ENCODE measurements at regions not wholly inside any gene's neighbourhood (a gene's known extent, or its start where the extent isn't known, plus 50 kb on each side); places are given as distances from the start of the nearest gene placed in this dataset.

DNA sequence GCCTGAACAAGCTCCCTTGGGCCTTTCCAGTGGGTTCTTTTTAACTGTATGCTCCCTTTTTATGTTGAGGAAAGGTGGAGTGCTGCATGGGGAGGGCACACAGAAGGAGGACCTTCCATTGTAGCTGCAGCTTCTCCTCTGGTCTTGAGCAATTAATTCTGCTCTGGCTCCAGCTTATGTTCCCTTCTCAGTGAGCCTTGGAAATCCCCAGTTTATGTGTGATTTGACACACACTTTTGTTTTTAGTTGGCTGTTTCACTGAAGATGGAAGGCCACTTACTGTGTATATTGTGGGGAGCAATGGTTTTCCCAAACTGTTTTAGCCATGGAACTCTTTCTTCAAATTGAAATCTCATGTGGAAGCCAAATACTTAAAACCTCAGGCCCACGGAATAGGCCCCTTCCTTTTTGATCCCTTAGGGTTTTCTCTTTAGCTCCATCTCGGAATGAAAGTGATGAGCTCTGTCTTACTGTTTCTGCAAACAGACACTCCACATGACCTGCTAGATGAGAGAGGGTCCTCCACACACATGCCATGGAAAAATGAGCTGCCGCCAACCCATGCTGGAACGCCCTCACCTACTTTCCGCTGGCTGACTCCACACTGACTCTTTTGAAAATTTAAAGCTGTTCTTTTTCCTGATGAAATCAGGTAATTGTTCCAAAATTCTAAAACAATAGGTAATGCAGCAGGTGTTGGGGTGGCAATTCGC is 280.9 kb upstream of the SIX2 start:
- H3K27me3 ChIP-seq (ENCODE audit: low read depth) = peaks cover 44% of the 10 kb centered on the region
- no peaks in the 10 kb centered on the region for H3K9me3 ChIP-seq (replicated peaks)
- DNase-seq = no peak
- H3K27ac ChIP-seq (replicated peaks) = no peak overlapping the region
- no peaks in the 10 kb centered on the region for H3K36me3 ChIP-seq
- H3K4me3 ChIP-seq = no peak overlapping the region
- intact Hi-C loops (cut with micrococcal nuclease) = no loop called here
- no peaks in the 10 kb centered on the region for H3K4me1 ChIP-seq
- TF ChIP-seq, protein P1, sequence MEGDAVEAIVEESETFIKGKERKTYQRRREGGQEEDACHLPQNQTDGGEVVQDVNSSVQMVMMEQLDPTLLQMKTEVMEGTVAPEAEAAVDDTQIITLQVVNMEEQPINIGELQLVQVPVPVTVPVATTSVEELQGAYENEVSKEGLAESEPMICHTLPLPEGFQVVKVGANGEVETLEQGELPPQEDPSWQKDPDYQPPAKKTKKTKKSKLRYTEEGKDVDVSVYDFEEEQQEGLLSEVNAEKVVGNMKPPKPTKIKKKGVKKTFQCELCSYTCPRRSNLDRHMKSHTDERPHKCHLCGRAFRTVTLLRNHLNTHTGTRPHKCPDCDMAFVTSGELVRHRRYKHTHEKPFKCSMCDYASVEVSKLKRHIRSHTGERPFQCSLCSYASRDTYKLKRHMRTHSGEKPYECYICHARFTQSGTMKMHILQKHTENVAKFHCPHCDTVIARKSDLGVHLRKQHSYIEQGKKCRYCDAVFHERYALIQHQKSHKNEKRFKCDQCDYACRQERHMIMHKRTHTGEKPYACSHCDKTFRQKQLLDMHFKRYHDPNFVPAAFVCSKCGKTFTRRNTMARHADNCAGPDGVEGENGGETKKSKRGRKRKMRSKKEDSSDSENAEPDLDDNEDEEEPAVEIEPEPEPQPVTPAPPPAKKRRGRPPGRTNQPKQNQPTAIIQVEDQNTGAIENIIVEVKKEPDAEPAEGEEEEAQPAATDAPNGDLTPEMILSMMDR (IDR thresholded peaks at IDR 0.05; ENCODE audit: borderline replicate concordance) = no peak

DNA sequence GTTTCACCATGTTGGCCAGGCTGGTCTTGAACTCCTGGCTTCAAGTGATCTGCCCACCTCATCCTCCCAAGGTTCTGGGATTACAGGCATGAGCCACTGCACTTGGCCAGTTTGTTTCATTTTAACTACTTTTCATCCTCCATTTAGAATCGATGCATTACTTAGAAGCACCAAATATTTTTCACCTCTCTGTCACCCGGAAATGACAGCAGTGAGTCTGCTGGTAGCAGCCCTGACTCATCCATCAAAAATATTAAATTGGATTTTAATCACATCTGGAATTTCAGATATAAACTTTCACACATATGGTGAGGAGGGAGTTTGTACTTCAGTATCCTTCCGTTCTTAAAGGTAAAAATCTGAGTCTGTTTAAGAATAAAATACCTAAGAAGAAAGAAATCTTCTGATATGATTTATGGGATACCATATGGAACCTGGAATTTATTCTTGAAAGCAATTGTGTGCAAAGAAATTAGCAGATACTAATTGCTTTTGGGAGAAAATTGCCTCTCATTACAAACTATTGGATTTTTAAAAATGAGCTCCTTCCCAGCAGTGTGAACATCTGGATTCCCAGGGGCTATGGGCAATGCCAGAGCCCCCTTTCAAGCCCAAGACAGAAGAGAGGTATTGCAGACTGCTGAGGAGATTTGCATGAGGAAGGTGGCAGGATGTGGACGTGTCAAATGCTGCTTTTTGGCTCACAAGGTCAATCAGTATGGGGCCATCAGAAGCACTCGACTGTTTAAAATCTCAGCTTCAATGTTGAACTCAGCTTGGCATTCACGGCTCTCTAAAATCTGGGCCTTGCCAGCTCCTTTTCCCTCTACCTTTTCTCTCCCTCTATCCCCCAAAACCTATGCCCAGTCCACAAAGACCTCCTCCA is 279.5 kb upstream of the SIX2 start:
- no peak for DNase-seq
- TF ChIP-seq, protein P1 (IDR thresholded peaks at IDR 0.05; ENCODE audit: borderline replicate concordance) = no peak
- intact Hi-C loops (cut with micrococcal nuclease) = no loop called here
- H3K9me3 ChIP-seq (replicated peaks) = peaks cover 4% of the 10 kb centered on the region
- H3K27me3 ChIP-seq (ENCODE audit: low read depth) = peaks cover 48% of the 10 kb centered on the region
- H3K27ac ChIP-seq (replicated peaks) = no peak overlapping the region
- H3K4me1 ChIP-seq = no peaks in the 10 kb centered on the region
- no peaks in the 10 kb centered on the region for H3K36me3 ChIP-seq
- no peak overlapping the region for H3K4me3 ChIP-seq

DNA sequence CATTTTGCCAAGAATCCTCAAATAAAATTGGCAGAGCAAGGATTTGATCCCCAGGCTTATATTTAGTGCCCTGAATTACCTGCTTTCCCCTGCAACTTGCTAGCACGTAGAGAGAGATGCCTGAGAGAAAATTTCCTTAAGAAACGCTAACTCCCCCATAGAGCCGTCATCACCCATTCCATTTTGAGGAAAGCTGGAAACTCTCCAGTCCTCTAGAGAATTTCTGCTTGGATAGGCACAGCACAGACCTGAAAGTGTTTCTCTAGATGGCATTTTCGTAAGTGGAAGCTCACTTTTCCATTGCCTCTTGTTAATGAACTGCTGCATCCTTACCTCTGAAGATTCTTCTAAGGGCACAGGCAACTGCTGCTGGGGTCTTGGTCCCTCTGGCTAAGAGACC is 277.8 kb upstream of the SIX2 start:
- H3K4me1 ChIP-seq = no peaks in the 10 kb centered on the region
- H3K27ac ChIP-seq (replicated peaks) = no peak overlapping the region
- TF ChIP-seq, protein P1 (IDR thresholded peaks at IDR 0.05; ENCODE audit: borderline replicate concordance) = no peak
- no peak for DNase-seq
- no peak overlapping the region for H3K4me3 ChIP-seq
- H3K27me3 ChIP-seq (ENCODE audit: low read depth) = peaks cover 50% of the 10 kb centered on the region
- intact Hi-C loops (cut with micrococcal nuclease) = no loop called here
- H3K9me3 ChIP-seq (replicated peaks) = peaks cover 4% of the 10 kb centered on the region
- no peaks in the 10 kb centered on the region for H3K36me3 ChIP-seq

DNA sequence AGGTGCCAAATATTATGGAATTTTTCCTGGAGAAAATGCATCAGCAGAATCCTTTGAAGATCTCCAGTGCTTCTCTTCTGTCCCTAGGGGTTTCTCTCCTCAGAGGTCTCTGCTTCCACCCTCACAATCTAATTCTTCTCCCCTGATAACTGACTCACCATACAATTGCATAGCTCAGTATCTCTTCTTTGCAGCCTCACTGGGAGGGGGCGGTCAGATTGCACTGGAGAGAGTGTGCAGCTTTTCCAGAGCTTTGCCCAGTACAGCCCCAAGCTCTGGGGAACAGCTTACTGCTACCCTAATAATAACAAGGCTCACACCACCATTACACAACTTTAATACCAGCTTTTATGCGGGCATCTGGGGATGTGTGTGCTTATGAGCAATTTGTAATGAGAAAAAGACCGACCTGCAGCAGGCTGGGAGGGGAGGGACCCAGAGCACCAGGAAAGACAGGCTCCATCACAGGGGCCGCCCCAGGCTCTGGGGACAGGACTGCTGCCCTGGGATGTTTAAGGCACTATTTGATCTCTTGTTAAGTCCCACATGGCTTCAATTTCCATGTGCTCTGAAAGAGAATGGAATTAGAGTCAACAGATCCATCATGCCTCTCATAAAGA is 276.6 kb upstream of the SIX2 start:
- DNase-seq = no peak
- intact Hi-C loops (cut with micrococcal nuclease) = no loop called here
- TF ChIP-seq, protein P1 (IDR thresholded peaks at IDR 0.05; ENCODE audit: borderline replicate concordance) = no peak
- Histone ChIP-seq H3K4me1 (no peaks in the 10 kb centered on the region), H3K9me3 (replicated peaks) (peaks cover 4% of the 10 kb centered on the region), H3K27ac (replicated peaks) (no peak overlapping the region), H3K27me3 (ENCODE audit: low read depth) (peaks cover 61% of the 10 kb centered on the region), H3K36me3 (no peaks in the 10 kb centered on the region), H3K4me3 (no peak overlapping the region)

DNA sequence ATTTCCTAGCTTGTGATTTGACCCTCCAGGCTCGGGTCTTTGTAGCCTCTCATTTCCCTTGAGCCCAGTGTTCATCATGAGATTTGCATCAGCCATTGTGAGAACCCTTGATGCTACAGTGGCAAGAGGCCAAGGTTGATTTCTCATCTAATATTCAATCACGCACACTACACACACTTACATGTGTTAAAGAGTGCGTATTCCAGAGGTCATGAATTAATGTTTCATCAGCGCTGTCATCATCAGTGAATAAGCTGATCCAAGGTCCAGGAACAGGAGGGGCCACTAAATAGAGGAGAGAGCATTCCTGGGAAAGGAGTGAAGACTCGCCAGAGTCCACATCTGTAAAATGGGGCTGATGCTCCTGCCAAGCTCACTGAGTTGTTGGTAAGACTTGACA is 276.1 kb upstream of the SIX2 start:
- H3K9me3 ChIP-seq (replicated peaks) = peaks cover 4% of the 10 kb centered on the region
- no peak for DNase-seq
- peaks cover 64% of the 10 kb centered on the region for H3K27me3 ChIP-seq (ENCODE audit: low read depth)
- no peak overlapping the region for H3K4me3 ChIP-seq
- TF ChIP-seq, protein P1 (IDR thresholded peaks at IDR 0.05; ENCODE audit: borderline replicate concordance) = no peak
- H3K27ac ChIP-seq (replicated peaks) = no peak overlapping the region
- no peaks in the 10 kb centered on the region for H3K4me1 ChIP-seq
- intact Hi-C loops (cut with micrococcal nuclease) = no loop called here
- no peaks in the 10 kb centered on the region for H3K36me3 ChIP-seq
